GM12875 (cell line): ENCODE measurements at regions not wholly inside any gene's neighbourhood (a gene's known extent, or its start where the extent isn't known, plus 50 kb on each side); places are given as distances from the start of the nearest gene placed in this dataset.
"Not testable (repeated sequence)": the region's sequence is repeated elsewhere in the genome, so short reads cannot be mapped to it uniquely, and the experiment has no call there.

Experiments used
- H3K4me3 ChIP-seq: one replicate; pipeline ENCODE4 v1.5.1; 2011; ENCODE audit warnings: low read depth, low read length, control low read depth
- TF ChIP-seq, protein P1 (sequence below): IDR thresholded peaks from 2 replicates; pipeline ENCODE4 v1.5.1; 2011; ENCODE audit warnings: low read depth, mild to moderate bottlenecking, control low read depth, inconsistent platforms, low read length, moderate library complexity, borderline replicate concordance; ENCODE audit not compliant: insufficient read depth

DNA sequence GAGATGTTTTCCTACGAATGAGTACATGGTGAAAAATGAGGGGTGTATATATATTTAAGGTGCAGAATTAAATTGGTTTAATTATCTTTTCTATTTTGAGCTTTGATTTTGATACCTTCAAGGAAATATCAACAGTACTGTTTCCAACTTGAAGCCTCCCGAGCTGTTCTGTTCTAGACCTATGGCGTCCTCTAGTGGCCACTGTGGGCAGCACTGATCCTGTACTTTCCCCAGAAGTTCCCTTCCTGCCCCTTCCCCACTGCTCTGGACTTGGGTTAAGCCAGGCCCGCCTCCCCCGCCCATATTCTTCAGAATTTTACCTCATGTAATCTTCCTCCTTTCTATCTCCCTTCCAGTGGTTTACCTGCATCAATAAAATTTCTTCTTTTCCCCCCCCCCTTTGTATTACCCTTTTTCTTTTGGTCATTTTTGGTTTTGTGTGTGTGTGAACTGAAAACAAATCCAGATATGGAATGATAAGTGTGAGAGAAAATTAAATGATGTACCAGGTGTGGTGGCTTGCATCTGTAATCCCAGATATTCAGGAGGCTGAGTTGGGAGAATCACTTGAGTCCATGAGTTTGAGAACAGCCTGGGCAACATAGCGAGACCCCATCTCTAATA lies 1643.5 kb downstream of the TP53TG3F start:
- TF ChIP-seq, protein P1, sequence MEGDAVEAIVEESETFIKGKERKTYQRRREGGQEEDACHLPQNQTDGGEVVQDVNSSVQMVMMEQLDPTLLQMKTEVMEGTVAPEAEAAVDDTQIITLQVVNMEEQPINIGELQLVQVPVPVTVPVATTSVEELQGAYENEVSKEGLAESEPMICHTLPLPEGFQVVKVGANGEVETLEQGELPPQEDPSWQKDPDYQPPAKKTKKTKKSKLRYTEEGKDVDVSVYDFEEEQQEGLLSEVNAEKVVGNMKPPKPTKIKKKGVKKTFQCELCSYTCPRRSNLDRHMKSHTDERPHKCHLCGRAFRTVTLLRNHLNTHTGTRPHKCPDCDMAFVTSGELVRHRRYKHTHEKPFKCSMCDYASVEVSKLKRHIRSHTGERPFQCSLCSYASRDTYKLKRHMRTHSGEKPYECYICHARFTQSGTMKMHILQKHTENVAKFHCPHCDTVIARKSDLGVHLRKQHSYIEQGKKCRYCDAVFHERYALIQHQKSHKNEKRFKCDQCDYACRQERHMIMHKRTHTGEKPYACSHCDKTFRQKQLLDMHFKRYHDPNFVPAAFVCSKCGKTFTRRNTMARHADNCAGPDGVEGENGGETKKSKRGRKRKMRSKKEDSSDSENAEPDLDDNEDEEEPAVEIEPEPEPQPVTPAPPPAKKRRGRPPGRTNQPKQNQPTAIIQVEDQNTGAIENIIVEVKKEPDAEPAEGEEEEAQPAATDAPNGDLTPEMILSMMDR: no peak
- no peak overlapping the region for H3K4me3 ChIP-seq

DNA sequence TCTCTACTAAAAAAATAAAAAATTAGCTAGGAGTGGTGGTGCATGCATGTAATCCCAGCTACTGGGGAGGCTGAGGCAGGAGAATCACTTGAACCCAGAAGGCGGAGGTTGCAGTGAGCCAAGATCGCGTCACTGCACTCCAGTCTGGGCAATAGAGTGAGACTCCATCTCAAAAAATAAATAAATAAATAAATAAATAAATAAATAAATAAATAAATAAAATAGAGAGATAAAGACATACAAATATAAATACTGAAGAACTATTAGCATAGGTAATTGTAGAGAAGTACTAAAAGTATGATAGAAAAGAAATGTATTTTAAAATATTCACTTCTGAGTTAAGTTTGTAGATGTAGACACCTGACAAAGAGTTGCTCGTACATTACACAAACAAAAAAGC lies 1652.4 kb downstream of the TP53TG3F start:
- not testable (repeated sequence) for H3K4me3 ChIP-seq

DNA sequence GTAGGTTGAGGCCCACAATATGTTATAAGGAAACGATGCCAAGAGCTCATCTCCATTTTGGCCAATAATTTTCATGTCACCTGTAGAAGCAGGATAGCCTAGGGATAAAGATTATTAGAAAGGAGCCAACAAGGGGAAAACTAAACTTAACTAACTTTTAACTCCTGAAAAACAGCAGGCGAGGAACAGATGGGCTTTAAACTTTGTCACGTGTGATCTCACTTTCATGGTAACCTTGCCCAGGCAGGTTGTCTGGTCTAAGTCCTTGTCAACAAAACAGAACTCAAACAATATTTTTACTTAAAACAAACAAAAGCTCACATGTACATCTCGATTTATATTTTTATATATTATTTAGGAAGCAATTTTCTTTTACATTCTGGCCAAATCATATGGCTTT lies 1672.0 kb downstream of the TP53TG3F start:
- TF ChIP-seq, protein P1: no peak
- H3K4me3 ChIP-seq: no peak overlapping the region

DNA sequence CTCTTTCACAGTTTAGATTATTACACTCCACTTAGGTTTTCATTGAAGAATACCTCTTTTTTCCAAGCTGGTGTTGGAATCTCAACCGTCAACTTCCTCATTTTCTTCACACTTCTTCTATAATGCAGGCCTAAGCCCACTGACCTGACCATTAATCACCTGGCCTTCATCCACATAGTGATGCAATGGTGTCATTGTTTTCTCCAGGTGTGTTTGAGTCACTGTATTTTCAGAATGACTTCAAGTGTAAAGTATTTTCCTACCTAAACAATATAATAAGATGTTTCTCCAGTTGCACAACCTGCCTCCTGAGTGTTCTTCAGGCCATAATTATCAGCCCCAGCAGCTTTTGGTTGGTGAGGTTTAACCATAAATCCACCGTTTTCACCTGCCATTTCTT lies 1675.1 kb downstream of the TP53TG3F start:
- H3K4me3 ChIP-seq: no peak overlapping the region
- TF ChIP-seq, protein P1: no peak

DNA sequence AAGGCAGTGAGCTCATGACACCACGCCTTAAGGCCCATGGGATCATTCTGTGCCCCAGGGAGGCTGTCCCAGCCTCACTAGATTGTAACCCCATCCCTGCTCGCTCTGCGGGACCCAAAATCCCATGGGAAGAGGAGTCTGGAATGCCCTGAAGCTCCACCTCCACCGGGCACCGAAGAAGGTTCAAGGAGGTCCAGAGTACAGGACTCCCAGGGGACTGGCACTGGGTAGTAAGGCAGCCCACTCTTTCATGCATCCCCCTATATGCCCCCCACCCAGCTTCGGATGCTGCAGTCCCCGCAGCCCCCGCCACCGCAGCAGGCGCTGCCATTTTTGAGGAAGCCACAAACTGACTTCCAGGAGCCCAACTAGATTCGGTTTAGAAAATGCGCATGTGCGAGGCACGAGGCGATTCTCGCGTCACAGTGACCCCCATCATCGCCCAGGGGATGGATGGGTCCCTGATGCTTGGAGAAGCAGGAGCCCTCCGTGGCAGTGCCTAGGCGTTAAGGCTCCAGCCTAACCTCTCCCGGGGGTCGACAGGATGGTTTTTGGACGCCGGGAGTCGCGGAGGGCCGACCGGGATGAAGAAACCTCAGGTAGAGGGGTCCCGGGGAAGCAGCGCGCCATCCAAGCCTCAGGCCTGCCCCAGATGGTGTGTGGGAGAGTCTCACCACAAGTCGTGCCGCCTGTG lies 1681.0 kb downstream of the TP53TG3F start:
- TF ChIP-seq, protein P1: no peak
- no peak overlapping the region for H3K4me3 ChIP-seq

DNA sequence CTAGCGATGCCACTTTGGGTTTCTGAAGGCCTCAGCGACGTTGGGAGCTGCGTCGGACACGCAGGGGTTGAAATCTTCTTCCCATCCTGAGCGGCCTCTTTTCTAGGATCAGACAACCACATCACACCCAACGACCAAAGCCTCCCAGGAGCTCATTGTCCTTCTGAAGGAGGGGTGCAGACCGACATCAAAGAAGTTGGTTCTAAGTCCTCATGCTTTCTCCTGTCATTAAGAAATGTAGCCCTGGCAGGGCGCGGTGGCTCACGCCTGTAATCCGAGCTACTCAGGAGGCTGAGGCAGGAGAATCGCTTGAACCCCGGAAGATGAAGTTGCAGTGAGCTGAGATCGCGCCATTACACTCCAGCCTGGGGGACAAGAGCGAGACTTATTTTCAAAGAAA lies 1681.9 kb downstream of the TP53TG3F start:
- H3K4me3 ChIP-seq: no peak overlapping the region
- TF ChIP-seq, protein P1: no peak

DNA sequence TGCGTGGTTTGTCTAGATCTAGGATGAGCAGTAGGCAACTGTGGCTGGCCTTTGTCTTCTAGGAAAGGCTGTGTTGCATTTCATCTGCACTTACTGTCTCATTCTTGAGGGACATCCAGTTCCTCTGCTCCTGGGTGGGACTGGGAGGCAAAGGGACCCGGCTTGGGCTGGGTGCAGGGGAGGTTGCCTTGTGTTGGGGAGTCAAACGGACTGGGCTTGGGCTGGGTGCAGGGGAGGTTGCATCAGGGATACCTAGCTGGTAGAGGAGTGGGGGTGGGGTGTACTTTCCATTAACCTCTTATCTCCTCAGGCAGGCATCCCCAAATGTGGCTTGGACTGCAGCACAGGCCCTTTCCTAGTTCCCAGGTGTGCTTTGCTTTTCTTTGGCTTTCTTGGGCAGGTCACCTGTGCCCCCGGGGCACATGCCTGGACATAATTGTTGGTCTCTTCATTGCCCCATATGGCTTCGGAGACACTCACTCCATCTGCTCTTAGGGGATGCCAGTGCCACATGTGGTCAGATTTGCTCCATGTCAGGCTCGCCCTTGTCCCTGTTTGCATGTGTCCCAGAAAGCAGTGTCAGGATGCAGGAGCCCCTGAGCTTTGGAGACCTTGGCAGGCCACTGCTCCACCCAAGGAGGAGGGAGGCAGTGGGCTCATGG lies 1682.9 kb downstream of the TP53TG3F start:
- no peak overlapping the region for H3K4me3 ChIP-seq
- TF ChIP-seq, protein P1: no peak
